ENCODE measurements at regions not wholly inside any gene's neighbourhood (a gene's known extent, or its start where the extent isn't known, plus 50 kb on each side); places are given as distances from the start of the nearest gene placed in this dataset.

DNA sequence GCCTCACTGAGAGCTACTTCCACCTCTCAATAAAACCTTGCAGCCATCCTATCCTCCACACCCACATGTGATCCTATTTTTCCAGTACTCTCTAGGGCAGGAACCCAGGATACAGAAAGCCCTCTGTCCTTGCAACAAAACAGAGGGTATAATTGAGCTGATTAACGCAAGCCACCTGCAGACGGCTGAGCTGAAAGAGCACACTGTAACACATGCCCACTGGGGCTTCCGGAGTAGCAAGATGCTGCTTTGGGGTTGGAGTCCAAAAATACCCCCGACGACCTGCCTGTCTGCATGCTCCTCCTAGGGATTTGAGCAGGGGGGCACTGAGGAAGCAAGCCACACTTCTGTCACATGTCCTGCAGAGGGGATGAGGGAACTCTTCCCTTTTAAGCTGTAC is 401.1 kb upstream of the FOXG1 start:
- Histone ChIP-seq H3K9ac (ENCODE audit: low read length) (no peak overlapping the region), H3K27me3 (replicated peaks in 1 of 4; ENCODE audit: control extremely low read depth in 1 of 4, control insufficient read depth in 3 of 4, insufficient read depth in 4 of 4, low read length in 3 of 4) (no peaks in the 10 kb centered on the region), H3K4me3 (ENCODE audit: control extremely low read depth in 1 of 5, extremely low read depth in 1 of 5, insufficient read depth in 1 of 5, low read depth in 2 of 5, low read length in 4 of 5) (no peak overlapping the region), H3K4me2 (replicated peaks; ENCODE audit: low read depth, low read length, poor library complexity, severe bottlenecking) (no peak overlapping the region), H3K4me1 (ENCODE audit: control insufficient read depth in 2 of 2, insufficient read depth in 2 of 2, low read length in 2 of 2) (no peaks in the 10 kb centered on the region), H3K27ac (ENCODE audit: low read length in 2 of 2) (no peak overlapping the region), H3K36me3 (replicated peaks in 1 of 2; ENCODE audit: control extremely low read depth in 1 of 2, control insufficient read depth in 1 of 2, extremely low read depth in 1 of 2, insufficient read depth in 2 of 2, low read length in 1 of 2) (no peaks in the 10 kb centered on the region), H3K9me3 (ENCODE audit: control extremely low read depth in 1 of 3, control insufficient read depth in 2 of 3, insufficient read depth in 1 of 3, low read length in 2 of 3) (peaks cover 0 to 9% (median 5%) of the 10 kb centered on the region in 3 donors), H4K20me1 (ENCODE audit: control insufficient read depth, insufficient read depth, low read length, poor library complexity, severe bottlenecking) (no peaks in the 10 kb centered on the region), H2AFZ (ENCODE audit: insufficient read depth, low read depth, low read length, poor library complexity, severe bottlenecking) (no peak overlapping the region), H3K79me2 (ENCODE audit: control insufficient read depth, insufficient read depth, low read length) (no peaks in the 10 kb centered on the region)
- no peak overlapping the region for H3K4me3 Mint-ChIP-seq
- H3K27me3 Mint-ChIP-seq: no peaks in the 10 kb centered on the region
- H3K4me1 Mint-ChIP-seq: no peaks in the 10 kb centered on the region
- ATAC-seq (ENCODE audit: low read depth) (no peak), DNase-seq (no peak)
- CTCF ChIA-PET: no interaction called here
- POLR2A ChIA-PET: no interaction called here
- no peak for TF ChIP-seq EZH2 (IDR thresholded peaks at IDR 0.05; ENCODE audit: borderline replicate concordance, insufficient read depth, low read depth, low read length, poor library complexity, severe bottlenecking)
- TF ChIP-seq, protein P1, sequence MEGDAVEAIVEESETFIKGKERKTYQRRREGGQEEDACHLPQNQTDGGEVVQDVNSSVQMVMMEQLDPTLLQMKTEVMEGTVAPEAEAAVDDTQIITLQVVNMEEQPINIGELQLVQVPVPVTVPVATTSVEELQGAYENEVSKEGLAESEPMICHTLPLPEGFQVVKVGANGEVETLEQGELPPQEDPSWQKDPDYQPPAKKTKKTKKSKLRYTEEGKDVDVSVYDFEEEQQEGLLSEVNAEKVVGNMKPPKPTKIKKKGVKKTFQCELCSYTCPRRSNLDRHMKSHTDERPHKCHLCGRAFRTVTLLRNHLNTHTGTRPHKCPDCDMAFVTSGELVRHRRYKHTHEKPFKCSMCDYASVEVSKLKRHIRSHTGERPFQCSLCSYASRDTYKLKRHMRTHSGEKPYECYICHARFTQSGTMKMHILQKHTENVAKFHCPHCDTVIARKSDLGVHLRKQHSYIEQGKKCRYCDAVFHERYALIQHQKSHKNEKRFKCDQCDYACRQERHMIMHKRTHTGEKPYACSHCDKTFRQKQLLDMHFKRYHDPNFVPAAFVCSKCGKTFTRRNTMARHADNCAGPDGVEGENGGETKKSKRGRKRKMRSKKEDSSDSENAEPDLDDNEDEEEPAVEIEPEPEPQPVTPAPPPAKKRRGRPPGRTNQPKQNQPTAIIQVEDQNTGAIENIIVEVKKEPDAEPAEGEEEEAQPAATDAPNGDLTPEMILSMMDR (IDR thresholded peaks at IDR 0.05): no peak
- H3K9me3 Mint-ChIP-seq (ENCODE audit: insufficient read depth): peaks cover 7% of the 10 kb centered on the region
- 91% methylated on average over 5 of the region's 5 CpGs for WGBS (ENCODE audit: insufficient coverage)
- intact Hi-C loops (cut with micrococcal nuclease): no loop called here
- no peak overlapping the region for H3K27ac Mint-ChIP-seq

DNA sequence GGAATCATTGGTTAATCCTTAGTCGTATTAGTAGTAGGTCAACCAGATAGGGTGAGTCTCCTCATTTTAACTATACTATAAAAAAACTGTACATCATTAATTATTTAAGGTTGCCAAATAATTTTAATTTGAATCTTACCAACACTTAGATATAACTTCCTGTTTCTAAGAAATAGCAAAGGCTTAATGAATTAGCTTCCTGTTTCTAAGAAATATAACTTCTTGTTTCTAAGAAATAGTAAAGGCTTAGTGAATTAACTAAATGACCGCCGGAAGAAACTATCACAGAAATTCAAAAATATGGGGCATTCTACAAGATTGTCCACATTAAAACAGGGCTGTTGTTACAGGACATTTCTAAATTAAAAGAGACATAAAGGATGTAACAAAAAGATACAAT is 392.9 kb upstream of the FOXG1 start:
- Mint-ChIP-seq H3K4me3 (no peak overlapping the region), H3K4me1 (no peaks in the 10 kb centered on the region), H3K27me3 (no peaks in the 10 kb centered on the region), H3K9me3 (ENCODE audit: insufficient read depth) (peaks cover 6% of the 10 kb centered on the region), H3K27ac (no peak overlapping the region)
- Histone ChIP-seq H3K27me3 (replicated peaks in 1 of 4; ENCODE audit: control extremely low read depth in 1 of 4, control insufficient read depth in 3 of 4, insufficient read depth in 4 of 4, low read length in 3 of 4) (no peaks in the 10 kb centered on the region), H4K20me1 (ENCODE audit: control insufficient read depth, insufficient read depth, low read length, poor library complexity, severe bottlenecking) (no peaks in the 10 kb centered on the region), H3K27ac (ENCODE audit: low read length in 2 of 2) (no peak overlapping the region), H3K9ac (ENCODE audit: low read length) (no peak overlapping the region), H3K79me2 (ENCODE audit: control insufficient read depth, insufficient read depth, low read length) (no peaks in the 10 kb centered on the region), H3K4me1 (ENCODE audit: control insufficient read depth in 2 of 2, insufficient read depth in 2 of 2, low read length in 2 of 2) (no peaks in the 10 kb centered on the region), H3K4me2 (replicated peaks; ENCODE audit: low read depth, low read length, poor library complexity, severe bottlenecking) (no peak overlapping the region), H2AFZ (ENCODE audit: insufficient read depth, low read depth, low read length, poor library complexity, severe bottlenecking) (no peak overlapping the region), H3K4me3 (ENCODE audit: control extremely low read depth in 1 of 5, extremely low read depth in 1 of 5, insufficient read depth in 1 of 5, low read depth in 2 of 5, low read length in 4 of 5) (no peak overlapping the region), H3K9me3 (ENCODE audit: control extremely low read depth in 1 of 3, control insufficient read depth in 2 of 3, insufficient read depth in 1 of 3, low read length in 2 of 3) (no peaks in the 10 kb centered on the region), H3K36me3 (replicated peaks in 1 of 2; ENCODE audit: control extremely low read depth in 1 of 2, control insufficient read depth in 1 of 2, extremely low read depth in 1 of 2, insufficient read depth in 2 of 2, low read length in 1 of 2) (no peaks in the 10 kb centered on the region)
- no peak for DNase-seq
- no peak for ATAC-seq (ENCODE audit: low read depth)
- no CpG with 5 or more reads among the region's 3 CpGs for WGBS (ENCODE audit: insufficient coverage)
- ChIA-PET POLR2A (no interaction called here), CTCF (no interaction called here)
- intact Hi-C loops (cut with micrococcal nuclease): no loop called here
- TF ChIP-seq EZH2 (IDR thresholded peaks at IDR 0.05; ENCODE audit: borderline replicate concordance, insufficient read depth, low read depth, low read length, poor library complexity, severe bottlenecking): no peak
